Left ventricle myocardium inferior (tissue), 1 donor: ENCODE measurements at regions not wholly inside any gene's neighbourhood (a gene's known extent, or its start where the extent isn't known, plus 50 kb on each side); places are given as distances from the start of the nearest gene placed in this dataset.

Experiments
- DNase-seq: peaks from one replicate; pipeline ENCODE4 v3.0.0-alpha.2; 2020
- H3K27ac ChIP-seq: fragments of 200-600 bp; replicated peaks from 2 replicates; pipeline ENCODE4 v1.8.0; 2021
- H3K27me3 ChIP-seq: fragments of 200-600 bp; 2 replicates; pipeline ENCODE4 v1.8.0; 2021; ENCODE audit warnings: low read depth
- H3K36me3 ChIP-seq: fragments of 200-600 bp; 2 replicates; pipeline ENCODE4 v1.8.0; 2021
- H3K4me1 ChIP-seq: fragments of 200-600 bp; 2 replicates; pipeline ENCODE4 v1.8.0; 2021
- H3K4me3 ChIP-seq: fragments of 200-600 bp; 2 replicates; pipeline ENCODE4 v1.8.0; 2021; ENCODE audit warnings: mild to moderate bottlenecking, moderate library complexity
- H3K9me3 ChIP-seq: fragments of 200-600 bp; replicated peaks from 2 replicates; pipeline ENCODE4 v1.8.0; 2021
- CTCF ChIP-seq: fragments of 200-600 bp; IDR thresholded peaks from 2 replicates; pipeline ENCODE4 v1.8.0; 2021; ENCODE audit warnings: antibody characterized with exemption, mild to moderate bottlenecking, borderline replicate concordance
- intact Hi-C: fragments of 100-400 bp; cut with micrococcal nuclease; formaldehyde crosslinking; loops from one replicate; pipeline ENCODE4 v1.11.0; 2022
- donor health status: DM: no; HTN: yes; CAD: no; lungs with severe emphysema.

GRCh38 chr18:6590326-6590725 is 139.2 kb upstream of the ARHGAP28 start:
- Histone ChIP-seq H3K9me3 (no peaks in the 10 kb centered on the region), H3K4me3 (no peak overlapping the region), H3K4me1 (no peaks in the 10 kb centered on the region), H3K27me3 (no peaks in the 10 kb centered on the region), H3K27ac (no peak overlapping the region), H3K36me3 (no peaks in the 10 kb centered on the region)
- TF ChIP-seq CTCF = no peak
- no peak for DNase-seq
- intact Hi-C loops = no loop called here

GRCh38 chr18:6591491-6591890 is 138.0 kb upstream of the ARHGAP28 start:
- no peak for DNase-seq
- no peak overlapping the region for H3K27ac ChIP-seq
- H3K9me3 ChIP-seq = no peaks in the 10 kb centered on the region
- no peak for TF ChIP-seq CTCF
- intact Hi-C loops = no loop called here
- no peak overlapping the region for H3K4me3 ChIP-seq
- no peaks in the 10 kb centered on the region for H3K36me3 ChIP-seq
- no peaks in the 10 kb centered on the region for H3K27me3 ChIP-seq
- no peaks in the 10 kb centered on the region for H3K4me1 ChIP-seq

GRCh38 chr18:6592522-6592921 is 137.0 kb upstream of the ARHGAP28 start:
- no peak for TF ChIP-seq CTCF
- no peak for DNase-seq
- H3K27me3 ChIP-seq = peaks cover 4% of the 10 kb centered on the region
- intact Hi-C loops = no loop called here
- H3K9me3 ChIP-seq = no peaks in the 10 kb centered on the region
- no peak overlapping the region for H3K4me3 ChIP-seq
- H3K27ac ChIP-seq = no peak overlapping the region
- no peaks in the 10 kb centered on the region for H3K4me1 ChIP-seq
- H3K36me3 ChIP-seq = no peaks in the 10 kb centered on the region

- Histone ChIP-seq H3K9me3 (no peaks in the 10 kb centered on the region), H3K4me3 (no peak overlapping the region), H3K27ac (no peak overlapping the region), H3K36me3 (no peaks in the 10 kb centered on the region), H3K27me3 (peaks cover 4% of the 10 kb centered on the region), H3K4me1 (no peaks in the 10 kb centered on the region)
- intact Hi-C loops = no loop called here
- DNase-seq = no peak
- no peak for TF ChIP-seq CTCF
These were observed 136.2 kb upstream of the ARHGAP28 start for GRCh38 chr18:6593142-6593885.

GRCh38 chr18:6595666-6596065 is 133.8 kb upstream of the ARHGAP28 start:
- H3K36me3 ChIP-seq = no peaks in the 10 kb centered on the region
- no peak for DNase-seq
- H3K27ac ChIP-seq = no peak overlapping the region
- intact Hi-C loops = no loop called here
- no peaks in the 10 kb centered on the region for H3K9me3 ChIP-seq
- peaks cover 4% of the 10 kb centered on the region for H3K27me3 ChIP-seq
- TF ChIP-seq CTCF = no peak
- H3K4me1 ChIP-seq = no peaks in the 10 kb centered on the region
- no peak overlapping the region for H3K4me3 ChIP-seq
